Ascending aorta (tissue), 2 donors: ENCODE measurements at regions not wholly inside any gene's neighbourhood (a gene's known extent, or its start where the extent isn't known, plus 50 kb on each side); places are given as distances from the start of the nearest gene placed in this dataset.

ENCODE experiments used
- DNase-seq, 2 donors: peaks; one replicate each; pipeline ENCODE4 v3.0.0-alpha.2; 2019; ENCODE audit warnings: low spot score in 2 of 2
- H3K27ac ChIP-seq, 2 donors: fragments of 200-600 bp; sonication (generic); one replicate each; pipeline ENCODE4 v1.5.1; 2016 to 2017; ENCODE audit warnings: mild to moderate bottlenecking in 1 of 2
- H3K27me3 ChIP-seq: fragments of 200-600 bp; sonication (generic); one replicate; pipeline ENCODE4 v1.5.1; 2017
- H3K36me3 ChIP-seq, 2 donors: fragments of 200-600 bp; sonication (generic); one replicate each; pipeline ENCODE4 v1.5.1; 2016
- H3K4me1 ChIP-seq, 2 donors: fragments of 200-600 bp; sonication (generic); one replicate each; pipeline ENCODE4 v1.5.1; 2016 to 2017; ENCODE audit warnings: mild to moderate bottlenecking in 1 of 2
- H3K4me3 ChIP-seq, 2 donors: fragments of 200-600 bp; sonication (generic); one replicate each; pipeline ENCODE4 v1.5.1; 2016 to 2017; ENCODE audit warnings: mild to moderate bottlenecking in 1 of 2
- H3K9me3 ChIP-seq, 2 donors: fragments of 200-600 bp; sonication (generic); one replicate each; pipeline ENCODE4 v1.5.1; 2016
- intact Hi-C: fragments of 100-400 bp; cut with DNase I; formaldehyde crosslinking; loops from one replicate; pipeline ENCODE4 v1.15.1; 2023
- TF ChIP-seq, protein P1 (sequence below), 3 experiments: fragments of 200-600 bp in 2 of 3; fragments of 450-650 bp in 1 of 3; sonication (generic) in 2 of 3; IDR thresholded peaks; one replicate each; pipeline ENCODE4 v1.5.1; 2016 to 2019; ENCODE audit warnings: antibody characterized with exemption in 3 of 3, mild to moderate bottlenecking in 1 of 3, moderate library complexity in 1 of 3

DNA sequence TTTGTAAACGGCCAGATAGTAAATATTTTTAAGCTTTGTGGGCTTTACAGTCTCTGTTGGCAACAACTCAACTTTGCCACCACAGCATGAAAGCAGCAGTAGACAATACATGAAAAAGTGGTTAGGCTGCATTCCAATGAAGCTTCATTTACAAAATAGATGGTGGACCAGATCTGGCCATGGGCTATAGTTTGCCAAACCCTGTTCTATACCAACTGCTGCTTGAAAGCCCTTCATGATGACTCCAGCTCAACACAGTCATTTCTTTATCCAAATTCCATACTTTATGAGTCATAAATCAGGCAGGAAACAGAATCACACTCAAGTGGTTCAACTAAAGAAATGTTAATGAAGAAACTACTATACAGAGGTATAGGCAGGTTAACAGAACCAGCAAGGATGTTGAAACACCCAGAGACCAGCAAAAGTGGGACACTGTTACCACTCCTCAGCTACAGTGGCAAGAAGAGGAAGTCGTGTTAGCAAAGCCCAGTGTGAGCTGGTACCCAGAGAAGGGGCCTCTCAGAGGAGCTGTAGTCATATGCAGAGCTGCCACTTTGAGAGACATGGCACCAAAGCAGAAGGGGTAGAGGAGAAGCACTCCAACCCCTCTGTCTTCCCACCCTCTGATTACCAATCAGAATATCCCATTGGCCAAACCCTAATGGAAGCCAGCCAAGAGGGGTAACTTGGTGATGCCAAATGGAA, 72.5 kb downstream of the PRLHR start:
- intact Hi-C loops = no loop called here
- no peak overlapping the region for H3K4me3 ChIP-seq
- no peaks in the 10 kb centered on the region for H3K9me3 ChIP-seq
- no peaks in the 10 kb centered on the region for H3K36me3 ChIP-seq
- TF ChIP-seq, protein P1, sequence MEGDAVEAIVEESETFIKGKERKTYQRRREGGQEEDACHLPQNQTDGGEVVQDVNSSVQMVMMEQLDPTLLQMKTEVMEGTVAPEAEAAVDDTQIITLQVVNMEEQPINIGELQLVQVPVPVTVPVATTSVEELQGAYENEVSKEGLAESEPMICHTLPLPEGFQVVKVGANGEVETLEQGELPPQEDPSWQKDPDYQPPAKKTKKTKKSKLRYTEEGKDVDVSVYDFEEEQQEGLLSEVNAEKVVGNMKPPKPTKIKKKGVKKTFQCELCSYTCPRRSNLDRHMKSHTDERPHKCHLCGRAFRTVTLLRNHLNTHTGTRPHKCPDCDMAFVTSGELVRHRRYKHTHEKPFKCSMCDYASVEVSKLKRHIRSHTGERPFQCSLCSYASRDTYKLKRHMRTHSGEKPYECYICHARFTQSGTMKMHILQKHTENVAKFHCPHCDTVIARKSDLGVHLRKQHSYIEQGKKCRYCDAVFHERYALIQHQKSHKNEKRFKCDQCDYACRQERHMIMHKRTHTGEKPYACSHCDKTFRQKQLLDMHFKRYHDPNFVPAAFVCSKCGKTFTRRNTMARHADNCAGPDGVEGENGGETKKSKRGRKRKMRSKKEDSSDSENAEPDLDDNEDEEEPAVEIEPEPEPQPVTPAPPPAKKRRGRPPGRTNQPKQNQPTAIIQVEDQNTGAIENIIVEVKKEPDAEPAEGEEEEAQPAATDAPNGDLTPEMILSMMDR (IDR thresholded peaks at IDR 0.05) = no peak
- H3K4me1 ChIP-seq = no peaks in the 10 kb centered on the region
- no peaks in the 10 kb centered on the region for H3K27me3 ChIP-seq
- DNase-seq = no peak
- H3K27ac ChIP-seq = no peak overlapping the region

DNA sequence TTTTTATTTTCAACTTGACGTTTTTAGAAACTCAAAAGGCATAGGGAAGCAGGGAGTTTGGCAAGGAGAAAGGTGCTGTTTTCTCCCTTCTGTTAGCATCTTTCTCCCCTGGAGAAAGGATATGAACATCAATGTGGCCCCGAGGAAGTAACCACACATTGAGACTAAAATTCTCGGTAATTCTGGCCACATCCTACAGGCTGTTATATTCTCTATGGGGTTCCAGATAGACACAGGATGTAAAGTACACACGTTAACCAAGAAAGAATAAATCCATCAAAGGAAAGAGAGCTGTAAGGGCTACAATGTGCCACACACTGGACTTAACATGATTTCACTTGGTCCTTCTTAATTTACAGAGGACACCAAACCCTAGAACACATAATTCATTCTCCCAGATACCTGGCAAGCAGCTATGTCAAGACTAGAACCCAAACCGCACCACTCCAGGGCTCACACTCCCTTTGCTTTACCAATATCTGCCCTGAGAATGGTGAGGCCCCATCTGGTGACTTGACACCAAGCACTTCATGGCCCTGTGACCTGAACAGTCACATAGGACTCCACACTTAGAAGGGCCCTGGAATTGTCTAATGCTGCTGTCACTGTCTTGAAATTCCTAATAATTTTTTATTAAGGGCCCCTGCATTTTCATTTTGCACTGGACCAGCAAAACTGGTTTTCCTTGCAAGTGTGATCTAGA, 73.9 kb downstream of the PRLHR start:
- Histone ChIP-seq H3K27me3 (no peaks in the 10 kb centered on the region), H3K4me3 (no peak overlapping the region)
- no peak for DNase-seq

GRCh38 chr10:118520116-118520742, 75.2 kb downstream of the PRLHR start:
- Histone ChIP-seq H3K9me3 (no peaks in the 10 kb centered on the region), H3K4me3 (no peak overlapping the region), H3K27ac (no peak overlapping the region), H3K36me3 (no peaks in the 10 kb centered on the region), H3K4me1 (no peaks in the 10 kb centered on the region), H3K27me3 (no peaks in the 10 kb centered on the region)
- TF ChIP-seq, protein P1 (IDR thresholded peaks at IDR 0.05) = no peak
- no peak for DNase-seq
- intact Hi-C loops = no loop called here

More for the DNA sequence above, 73.9 kb downstream of the PRLHR start:
- Histone ChIP-seq H3K9me3 (no peaks in the 10 kb centered on the region), H3K4me1 (no peaks in the 10 kb centered on the region), H3K27ac (no peak overlapping the region), H3K36me3 (no peaks in the 10 kb centered on the region)
- TF ChIP-seq, protein P1 (IDR thresholded peaks at IDR 0.05) = no peak
- intact Hi-C loops = no loop called here

GRCh38 chr10:118518095-118518494, 77.4 kb downstream of the PRLHR start:
- H3K4me1 ChIP-seq = no peaks in the 10 kb centered on the region
- TF ChIP-seq, protein P1 (IDR thresholded peaks at IDR 0.05) = no peak
- H3K27me3 ChIP-seq = no peaks in the 10 kb centered on the region
- no peak overlapping the region for H3K4me3 ChIP-seq
- H3K36me3 ChIP-seq = no peaks in the 10 kb centered on the region
- H3K9me3 ChIP-seq = no peaks in the 10 kb centered on the region
- DNase-seq = no peak
- no peak overlapping the region for H3K27ac ChIP-seq
- intact Hi-C loops = no loop called here

DNA sequence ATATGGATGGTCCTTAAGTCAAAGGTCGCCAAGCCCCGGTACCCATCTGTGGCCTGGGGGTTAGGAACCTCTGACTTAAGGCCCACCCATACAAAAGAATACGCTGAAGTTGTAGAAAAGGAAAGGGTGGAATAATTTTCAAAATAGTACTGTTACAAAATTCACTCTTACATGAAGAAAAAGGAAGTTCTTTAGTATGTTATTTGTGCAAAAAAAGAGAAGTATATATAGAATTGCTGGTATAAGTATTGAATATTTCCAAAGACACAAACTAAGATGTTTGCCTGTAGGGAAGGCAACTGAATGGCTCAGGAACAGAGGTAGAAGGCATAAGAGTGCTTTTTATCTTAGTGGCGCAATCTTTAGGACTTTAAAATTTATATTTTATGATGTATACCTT, 78.7 kb downstream of the PRLHR start:
- no peaks in the 10 kb centered on the region for H3K4me1 ChIP-seq
- H3K36me3 ChIP-seq = no peaks in the 10 kb centered on the region
- H3K9me3 ChIP-seq = no peaks in the 10 kb centered on the region
- TF ChIP-seq, protein P1 (IDR thresholded peaks at IDR 0.05) = no peak
- H3K27me3 ChIP-seq = no peaks in the 10 kb centered on the region
- DNase-seq = no peak
- intact Hi-C loops = no loop called here
- no peak overlapping the region for H3K4me3 ChIP-seq
- H3K27ac ChIP-seq = no peak overlapping the region
